ENCODE measurements at regions not wholly inside any gene's neighbourhood (a gene's known extent, or its start where the extent isn't known, plus 50 kb on each side); places are given as distances from the start of the nearest gene placed in this dataset.

DNA sequence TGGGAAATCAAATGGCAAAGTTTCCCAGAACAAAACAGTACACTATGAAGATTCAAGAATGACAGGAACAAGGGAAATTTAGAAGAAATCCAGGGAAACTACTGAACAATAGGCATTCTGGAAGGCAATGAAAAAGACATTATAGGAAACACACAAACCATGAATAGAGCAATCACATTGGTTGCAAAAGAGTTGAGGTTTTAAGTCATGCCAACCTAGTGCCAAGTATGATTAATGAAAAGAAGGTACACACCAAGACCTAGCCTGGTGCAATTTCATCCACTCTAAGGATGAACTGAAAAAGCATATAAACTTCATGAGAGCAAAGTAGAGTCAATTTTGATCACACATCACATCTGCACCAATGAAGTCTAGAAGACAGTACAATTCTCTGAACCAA lies 326.9 kb downstream of the PDHA2 start:
- Mint-ChIP-seq H3K27ac (no peak overlapping the region), H3K9me3 (no peaks in the 10 kb centered on the region), H3K27me3 (no peaks in the 10 kb centered on the region), H3K4me3 (no peak overlapping the region), H3K36me3 (ENCODE audit: low read depth) (no peaks in the 10 kb centered on the region), H3K4me1 (ENCODE audit: low read depth) (no peaks in the 10 kb centered on the region)
- ChIA-PET POLR2A (no interaction called here), CTCF (no interaction called here)
- DNase-seq = no peak
- TF ChIP-seq, protein P1, sequence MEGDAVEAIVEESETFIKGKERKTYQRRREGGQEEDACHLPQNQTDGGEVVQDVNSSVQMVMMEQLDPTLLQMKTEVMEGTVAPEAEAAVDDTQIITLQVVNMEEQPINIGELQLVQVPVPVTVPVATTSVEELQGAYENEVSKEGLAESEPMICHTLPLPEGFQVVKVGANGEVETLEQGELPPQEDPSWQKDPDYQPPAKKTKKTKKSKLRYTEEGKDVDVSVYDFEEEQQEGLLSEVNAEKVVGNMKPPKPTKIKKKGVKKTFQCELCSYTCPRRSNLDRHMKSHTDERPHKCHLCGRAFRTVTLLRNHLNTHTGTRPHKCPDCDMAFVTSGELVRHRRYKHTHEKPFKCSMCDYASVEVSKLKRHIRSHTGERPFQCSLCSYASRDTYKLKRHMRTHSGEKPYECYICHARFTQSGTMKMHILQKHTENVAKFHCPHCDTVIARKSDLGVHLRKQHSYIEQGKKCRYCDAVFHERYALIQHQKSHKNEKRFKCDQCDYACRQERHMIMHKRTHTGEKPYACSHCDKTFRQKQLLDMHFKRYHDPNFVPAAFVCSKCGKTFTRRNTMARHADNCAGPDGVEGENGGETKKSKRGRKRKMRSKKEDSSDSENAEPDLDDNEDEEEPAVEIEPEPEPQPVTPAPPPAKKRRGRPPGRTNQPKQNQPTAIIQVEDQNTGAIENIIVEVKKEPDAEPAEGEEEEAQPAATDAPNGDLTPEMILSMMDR (IDR thresholded peaks at IDR 0.05) = no peak
- no peak for ATAC-seq
- intact Hi-C loops (cut with micrococcal nuclease) = no loop called here

DNA sequence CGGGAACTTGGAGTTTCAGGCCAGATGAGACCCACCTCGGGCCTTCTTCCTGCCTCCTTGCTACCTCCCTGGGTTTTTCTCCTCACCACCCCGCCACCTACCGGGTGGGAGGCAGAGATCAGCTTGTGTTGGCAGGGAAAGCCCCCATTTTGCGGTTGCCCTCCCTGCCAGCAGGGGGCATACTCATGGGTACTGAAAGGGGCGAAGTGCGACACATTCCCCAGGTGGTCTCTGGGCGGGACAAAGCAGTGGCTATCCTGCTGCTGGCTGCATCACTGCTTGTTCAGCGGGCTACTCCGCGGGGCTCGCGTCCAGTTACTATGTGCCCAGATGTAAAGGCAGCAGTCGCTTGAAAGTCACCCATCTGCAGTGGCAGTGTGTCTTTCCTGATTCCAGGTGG lies 330.3 kb downstream of the PDHA2 start:
- Mint-ChIP-seq H3K36me3 (ENCODE audit: low read depth) (no peaks in the 10 kb centered on the region), H3K4me3 (no peak overlapping the region), H3K4me1 (ENCODE audit: low read depth) (no peaks in the 10 kb centered on the region), H3K27ac (no peak overlapping the region), H3K27me3 (no peaks in the 10 kb centered on the region), H3K9me3 (no peaks in the 10 kb centered on the region)
- DNase-seq (no peak), ATAC-seq (no peak)
- ChIA-PET CTCF (no interaction called here), POLR2A (no interaction called here)
- TF ChIP-seq, protein P1 (IDR thresholded peaks at IDR 0.05) = no peak
- intact Hi-C loops (cut with micrococcal nuclease) = no loop called here

DNA sequence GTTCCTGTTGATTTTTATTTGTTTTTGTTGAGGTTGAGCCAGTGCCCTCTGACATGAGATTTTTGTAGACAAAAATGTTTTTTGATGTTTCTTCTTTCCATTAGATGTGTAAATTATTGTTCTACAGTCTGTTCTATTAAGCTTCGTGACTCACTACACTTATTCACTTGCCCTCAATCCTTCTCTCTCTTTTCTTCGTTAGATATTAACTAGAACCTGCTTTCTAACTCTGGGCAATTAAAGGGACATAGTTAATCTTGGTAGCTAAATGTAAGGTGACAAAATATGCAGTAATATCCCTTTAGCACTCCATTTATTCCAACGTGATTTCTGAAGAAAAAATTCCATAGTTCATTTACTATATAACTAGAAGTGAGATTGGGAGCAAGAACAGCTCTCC lies 333.9 kb downstream of the PDHA2 start:
- Mint-ChIP-seq H3K36me3 (ENCODE audit: low read depth) (no peaks in the 10 kb centered on the region), H3K9me3 (no peaks in the 10 kb centered on the region), H3K4me1 (ENCODE audit: low read depth) (no peaks in the 10 kb centered on the region), H3K27ac (no peak overlapping the region), H3K4me3 (no peak overlapping the region), H3K27me3 (no peaks in the 10 kb centered on the region)
- ChIA-PET CTCF (no interaction called here), POLR2A (no interaction called here)
- DNase-seq = no peak
- intact Hi-C loops (cut with micrococcal nuclease) = no loop called here
- no peak for ATAC-seq
- TF ChIP-seq, protein P1 (IDR thresholded peaks at IDR 0.05) = no peak

DNA sequence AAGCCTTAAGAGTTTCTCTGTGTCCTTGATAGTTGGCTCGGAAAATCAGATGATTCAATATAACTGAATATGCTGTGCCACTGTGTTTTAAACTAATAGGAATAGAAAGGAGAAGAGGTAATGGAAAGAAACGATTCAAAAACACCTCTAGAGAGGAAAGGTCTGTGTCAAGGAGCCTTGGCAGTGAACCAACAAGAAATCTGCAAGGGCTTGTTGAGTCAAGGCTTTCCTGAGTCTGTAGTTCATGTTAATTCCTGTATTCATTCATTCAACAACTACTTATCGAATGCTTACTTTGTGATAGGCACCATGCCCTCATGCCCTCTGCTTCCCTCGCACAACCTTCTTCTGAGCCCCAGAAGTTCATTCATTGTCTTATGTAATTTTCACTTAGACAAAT lies 336.0 kb downstream of the PDHA2 start:
- intact Hi-C loops (cut with micrococcal nuclease) = no loop called here
- Mint-ChIP-seq H3K36me3 (ENCODE audit: low read depth) (no peaks in the 10 kb centered on the region), H3K27ac (no peak overlapping the region), H3K27me3 (no peaks in the 10 kb centered on the region), H3K9me3 (no peaks in the 10 kb centered on the region), H3K4me3 (no peak overlapping the region), H3K4me1 (ENCODE audit: low read depth) (no peaks in the 10 kb centered on the region)
- POLR2A ChIA-PET = no interaction called here
- CTCF ChIA-PET = no interaction called here
- no peak for DNase-seq
- no peak for ATAC-seq
- TF ChIP-seq, protein P1 (IDR thresholded peaks at IDR 0.05) = no peak

DNA sequence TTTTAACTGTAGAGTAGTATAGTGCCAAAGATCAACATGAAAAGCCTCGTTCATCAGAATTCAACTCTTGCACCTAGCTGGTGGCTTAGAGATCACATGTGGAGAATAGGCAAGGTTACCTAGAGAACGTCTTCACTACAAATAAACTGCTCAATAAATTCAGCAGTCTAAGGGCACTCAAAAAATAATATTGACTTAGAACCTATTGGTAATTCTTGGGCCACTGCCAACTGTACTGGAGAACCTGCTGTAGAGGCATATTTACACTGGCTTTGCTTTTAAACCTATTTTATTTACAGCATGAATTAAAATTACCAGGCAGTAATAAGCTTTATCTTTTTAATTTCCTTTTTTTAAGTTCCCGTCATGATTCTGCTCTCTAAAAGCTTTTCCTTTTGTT lies 343.7 kb downstream of the PDHA2 start:
- CTCF ChIA-PET = no interaction called here
- no peak for ATAC-seq
- Mint-ChIP-seq H3K9me3 (no peaks in the 10 kb centered on the region), H3K4me1 (ENCODE audit: low read depth) (no peaks in the 10 kb centered on the region), H3K4me3 (no peak overlapping the region), H3K27ac (no peak overlapping the region), H3K36me3 (ENCODE audit: low read depth) (no peaks in the 10 kb centered on the region), H3K27me3 (no peaks in the 10 kb centered on the region)
- TF ChIP-seq, protein P1 (IDR thresholded peaks at IDR 0.05) = no peak
- POLR2A ChIA-PET = no interaction called here
- intact Hi-C loops (cut with micrococcal nuclease) = no loop called here
- no peak for DNase-seq
